Common myeloid progenitor, CD34-positive (primary cell): ENCODE measurements at regions not wholly inside any gene's neighbourhood (a gene's known extent, or its start where the extent isn't known, plus 50 kb on each side); places are given as distances from the start of the nearest gene placed in this dataset.

Source experiments
- CTCF ChIA-PET: fragments of 350-600 bp; sonication (Branson Sonifier 250); formaldehyde crosslinking; loops from one replicate; lab custom pipeline; 2021; ENCODE audit warnings: antibody characterized with exemption; lab: Charles Lee
- POLR2A ChIA-PET: fragments of 350-600 bp; sonication (Branson Sonifier 250); formaldehyde crosslinking; loops from one replicate; lab custom pipeline; 2021; ENCODE audit warnings: antibody characterized with exemption; lab: Charles Lee
- DNase-seq, 3 donors: peaks; one replicate each; pipeline versions ENCODE4 v3.0.0 to v3.0.0-alpha.2; 2013
- H3K27ac ChIP-seq, 2 experiments: 1 replicate in 1 of 2; 2 replicates in 1 of 2; pipeline ENCODE4 v1.7.0; 2013; ENCODE audit warnings: inconsistent platforms in 2 of 2, low read length in 2 of 2, mild to moderate bottlenecking in 2 of 2, low read depth in 1 of 2, moderate library complexity in 1 of 2; ENCODE audit not compliant: severe bottlenecking in 2 of 2, insufficient read depth in 1 of 2, poor library complexity in 1 of 2
- H3K27me3 ChIP-seq, 5 experiments: replicated peaks in 2 of 5; 1 replicate in 3 of 5; 2 replicates in 2 of 5; pipeline versions ENCODE4 v1.6.1 to v1.7.0; 2013; ENCODE audit warnings: low read length in 4 of 5, mild to moderate bottlenecking in 2 of 5, moderate library complexity in 2 of 5, inconsistent platforms in 1 of 5; ENCODE audit not compliant: insufficient read depth in 5 of 5, control insufficient read depth in 4 of 5
- H3K36me3 ChIP-seq, 4 experiments: 1 replicate in 2 of 4; 2 replicates in 2 of 4; pipeline versions ENCODE4 v1.6.1 to v1.7.0; 2013; ENCODE audit warnings: low read length in 3 of 4, control low read depth in 1 of 4, mild to moderate bottlenecking in 1 of 4; ENCODE audit not compliant: control insufficient read depth in 4 of 4, insufficient read depth in 4 of 4
- H3K4me1 ChIP-seq, 4 experiments: 1 replicate in 3 of 4; 2 replicates in 1 of 4; pipeline versions ENCODE4 v1.6.1 to v1.7.1; 2013; ENCODE audit warnings: low read length in 3 of 4, mild to moderate bottlenecking in 3 of 4, control low read depth in 1 of 4, inconsistent platforms in 1 of 4, moderate library complexity in 1 of 4; ENCODE audit not compliant: control insufficient read depth in 4 of 4, insufficient read depth in 4 of 4; ENCODE audit errors: control extremely low read depth in 1 of 4
- H3K4me3 ChIP-seq, 7 experiments: 1 replicate in 4 of 7; 2 replicates in 3 of 7; pipeline versions ENCODE4 v1.5.1 to v1.7.0; 2013; ENCODE audit warnings: mild to moderate bottlenecking in 7 of 7, low read length in 6 of 7, moderate library complexity in 6 of 7, inconsistent platforms in 2 of 7, low read depth in 2 of 7, control low read depth in 1 of 7; ENCODE audit not compliant: insufficient read depth in 4 of 7, control insufficient read depth in 1 of 7; ENCODE audit errors: extremely low read depth in 1 of 7
- H3K9me3 ChIP-seq, 5 experiments: 1 replicate in 4 of 5; 2 replicates in 1 of 5; pipeline versions ENCODE4 v1.6.1 to v1.7.1; 2013; ENCODE audit warnings: low read length in 4 of 5, mild to moderate bottlenecking in 2 of 5, inconsistent platforms in 1 of 5, low read depth in 1 of 5, moderate library complexity in 1 of 5; ENCODE audit not compliant: control insufficient read depth in 4 of 5, insufficient read depth in 2 of 5; ENCODE audit errors: control extremely low read depth in 1 of 5
- WGBS: methylation state at CpG from one replicate; pipeline ENCODE4 v1.1.5; 2013; ENCODE audit not compliant: insufficient coverage; 5-methylcytosine and 5-hydroxymethylcytosine counted together

GRCh38 chr13:74707291-74707690 lies 573.1 kb upstream of the KLF12 start:
- ChIA-PET CTCF (no interaction called here), POLR2A (no interaction called here)
- WGBS, result no CpG with 5 or more reads among the region's 1 CpG
- DNase-seq, result no peak
- no peak overlapping the region for H3K4me3 ChIP-seq
- H3K36me3 ChIP-seq, result no peaks in the 10 kb centered on the region
- no peaks in the 10 kb centered on the region for H3K4me1 ChIP-seq
- no peaks in the 10 kb centered on the region for H3K9me3 ChIP-seq
- H3K27me3 ChIP-seq, result no peaks in the 10 kb centered on the region
- H3K27ac ChIP-seq, result no peak overlapping the region

GRCh38 chr13:74706801-74707200 lies 572.6 kb upstream of the KLF12 start:
- DNase-seq, result no peak
- Histone ChIP-seq H3K36me3 (no peaks in the 10 kb centered on the region), H3K9me3 (no peaks in the 10 kb centered on the region), H3K27ac (no peak overlapping the region), H3K27me3 (no peaks in the 10 kb centered on the region), H3K4me3 (no peak overlapping the region), H3K4me1 (no peaks in the 10 kb centered on the region)
- POLR2A ChIA-PET, result no interaction called here
- CTCF ChIA-PET, result no interaction called here
- no CpG with 5 or more reads among the region's 2 CpGs for WGBS

GRCh38 chr13:74705438-74705837 lies 571.2 kb upstream of the KLF12 start:
- WGBS, result no CpG with 5 or more reads among the region's 2 CpGs
- H3K4me3 ChIP-seq, result no peak overlapping the region
- H3K27me3 ChIP-seq, result no peaks in the 10 kb centered on the region

GRCh38 chr13:74703855-74704387 lies 569.7 kb upstream of the KLF12 start:
- 87% methylated on average over 3 of the region's 3 CpGs for WGBS
- Histone ChIP-seq H3K4me1 (no peaks in the 10 kb centered on the region), H3K4me3 (no peak overlapping the region), H3K27me3 (no peaks in the 10 kb centered on the region), H3K9me3 (no peaks in the 10 kb centered on the region), H3K36me3 (no peaks in the 10 kb centered on the region), H3K27ac (no peak overlapping the region)
- ChIA-PET CTCF (no interaction called here), POLR2A (no interaction called here)
- DNase-seq, result no peak

More at GRCh38 chr13:74705438-74705837, 571.2 kb upstream of the KLF12 start:
- no peak overlapping the region for H3K27ac ChIP-seq
- POLR2A ChIA-PET, result no interaction called here
- CTCF ChIA-PET, result interaction anchor here (0.6 kb wide), 1 partner anchor 419 kb away, joined by 3 read pairs; no protein-coding TSS in a partner anchor
- H3K9me3 ChIP-seq, result no peaks in the 10 kb centered on the region
- no peaks in the 10 kb centered on the region for H3K4me1 ChIP-seq
- no peaks in the 10 kb centered on the region for H3K36me3 ChIP-seq
- DNase-seq, result no peak

- CTCF ChIA-PET, result no interaction called here
- WGBS, result 74% methylated on average over 5 of the region's 8 CpGs
- DNase-seq, result no peak
- Histone ChIP-seq H3K27ac (no peak overlapping the region), H3K36me3 (no peaks in the 10 kb centered on the region), H3K9me3 (no peaks in the 10 kb centered on the region), H3K4me3 (no peak overlapping the region), H3K27me3 (no peaks in the 10 kb centered on the region), H3K4me1 (no peaks in the 10 kb centered on the region)
- POLR2A ChIA-PET, result no interaction called here
Measured at GRCh38 chr13:74696148-74696922, 562.1 kb upstream of the KLF12 start.

- Histone ChIP-seq H3K4me1 (no peaks in the 10 kb centered on the region), H3K27me3 (no peaks in the 10 kb centered on the region), H3K4me3 (no peak overlapping the region), H3K9me3 (no peaks in the 10 kb centered on the region), H3K36me3 (no peaks in the 10 kb centered on the region), H3K27ac (no peak overlapping the region)
- DNase-seq, result no peak
- ChIA-PET POLR2A (no interaction called here), CTCF (no interaction called here)
- 44% methylated on average over 6 of the region's 11 CpGs for WGBS
Measured at GRCh38 chr13:74695021-74695800, 561.0 kb upstream of the KLF12 start.
